GM18907 (cell line): ENCODE measurements at regions not wholly inside any gene's neighbourhood (a gene's known extent, or its start where the extent isn't known, plus 50 kb on each side); places are given as distances from the start of the nearest gene placed in this dataset.

ENCODE experiments used
- ATAC-seq: cut with Tn5 transposase; IDR thresholded peaks from one replicate; pipeline ENCODE4 v1.9.1; 2021; ENCODE audit warnings: mild to moderate bottlenecking, moderate library complexity; ENCODE audit not compliant: unreplicated experiment

- no peak for ATAC-seq
Measured at GRCh38 chr4:106773076-106773905, 262.8 kb downstream of the DKK2 start.

DNA sequence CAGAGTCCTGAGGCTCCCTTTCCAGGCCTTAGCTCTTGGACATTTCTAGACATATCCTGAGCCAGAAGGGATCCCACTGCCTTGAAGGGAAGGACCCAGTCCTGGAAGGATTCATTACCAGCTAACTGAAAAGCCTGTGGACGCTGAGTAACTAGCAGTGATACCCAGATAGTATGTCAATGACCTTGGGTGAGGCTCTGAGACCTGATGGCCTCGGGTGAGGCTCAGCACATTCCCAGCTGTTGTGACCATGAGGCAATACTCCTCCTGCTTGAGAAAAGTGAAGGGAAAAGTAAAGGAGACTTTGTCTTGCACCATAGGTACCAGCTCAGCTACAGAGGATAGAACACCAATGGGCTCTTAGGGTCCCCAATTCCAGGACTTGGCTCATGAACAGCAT, 268.1 kb downstream of the DKK2 start:
- ATAC-seq = no peak

DNA sequence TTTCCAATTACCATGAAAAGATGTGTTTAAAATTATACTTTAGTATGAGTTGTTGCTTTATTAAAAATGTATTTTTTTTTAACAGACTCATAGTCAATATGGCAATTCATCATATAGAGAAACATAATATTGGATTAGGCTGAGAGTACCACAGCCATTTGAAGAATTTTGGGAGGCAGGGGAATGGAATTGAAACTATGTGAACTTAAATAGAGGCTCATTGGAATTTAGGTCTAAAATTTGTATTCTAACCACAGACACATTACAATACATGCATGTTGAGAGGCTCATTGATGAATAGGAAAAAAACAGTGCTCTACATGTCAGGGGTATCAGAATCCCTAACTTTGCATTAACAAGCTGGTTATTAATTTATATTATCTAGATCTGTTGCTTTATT, 269.6 kb downstream of the DKK2 start:
- no peak for ATAC-seq

- ATAC-seq = no peak
Measured at GRCh38 chr4:106764774-106765173, 271.3 kb downstream of the DKK2 start.

DNA sequence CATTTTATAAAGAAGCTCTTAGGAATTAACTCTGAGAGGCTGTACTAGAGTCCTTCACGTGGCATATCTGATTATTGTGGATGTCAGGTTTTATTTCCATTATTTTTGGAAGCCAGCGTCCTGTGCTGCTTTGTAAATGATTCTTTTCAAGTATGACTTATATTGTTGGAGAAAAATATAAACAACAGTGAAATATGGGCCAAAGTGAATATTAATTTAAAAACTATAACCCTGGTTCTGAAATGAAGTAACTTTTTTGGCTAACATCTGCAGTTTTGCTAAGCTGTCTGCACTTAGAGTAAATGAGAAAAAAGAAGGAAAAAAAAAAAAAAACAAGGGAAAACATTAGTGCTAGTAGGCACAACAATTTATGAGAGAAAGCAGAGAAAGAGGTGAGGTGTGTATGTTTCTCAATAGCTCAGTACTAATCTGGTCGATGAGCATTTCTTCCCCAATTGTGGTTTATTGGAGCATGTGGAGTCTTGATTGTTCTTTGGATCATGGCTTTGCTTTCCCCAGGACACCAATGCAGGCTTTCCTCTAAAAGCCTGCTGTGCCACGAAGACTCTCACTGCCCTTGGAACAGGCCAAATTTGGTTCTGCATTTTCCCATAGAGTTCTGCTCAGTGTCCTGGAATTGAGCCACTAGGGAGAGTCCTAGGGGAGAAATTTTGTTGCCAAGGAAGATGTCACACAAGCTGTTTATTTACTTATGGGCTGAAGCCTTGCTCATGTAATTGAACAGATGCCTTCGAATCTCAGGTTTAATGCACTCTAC, 273.3 kb downstream of the DKK2 start:
- ATAC-seq = no peak

GRCh38 chr4:106753426-106753825, 282.7 kb downstream of the DKK2 start:
- ATAC-seq = no peak

GRCh38 chr4:106746451-106746850, 289.7 kb downstream of the DKK2 start:
- ATAC-seq = no peak

GRCh38 chr4:106738121-106738520, 298.0 kb downstream of the DKK2 start:
- no peak for ATAC-seq

GRCh38 chr4:106718548-106718947, 317.6 kb downstream of the DKK2 start:
- no peak for ATAC-seq

- ATAC-seq = no peak
Measured at GRCh38 chr4:106717091-106717490, 319.0 kb downstream of the DKK2 start.

DNA sequence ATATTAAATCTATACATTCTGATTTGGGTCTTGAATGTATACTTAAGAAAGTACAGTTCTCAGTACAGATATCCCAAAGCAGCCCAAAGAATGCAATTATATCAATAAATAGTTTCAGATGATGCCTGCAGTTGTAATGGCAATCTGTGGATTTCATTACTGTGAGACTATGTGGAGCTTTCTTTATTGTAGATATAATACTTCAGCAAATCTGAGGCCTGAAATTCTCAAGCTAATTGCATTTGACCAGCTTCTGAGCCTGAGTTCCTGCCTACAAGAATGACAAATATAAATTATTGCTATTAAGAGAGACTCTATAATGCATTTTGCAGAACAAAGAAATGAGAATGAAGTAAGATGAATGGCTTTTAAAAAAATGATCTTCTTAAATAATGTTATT, 320.3 kb downstream of the DKK2 start:
- no peak for ATAC-seq

- ATAC-seq = peak; percentile 23
Measured at GRCh38 chr4:106708464-106708816, 327.7 kb downstream of the DKK2 start.

GRCh38 chr4:106707776-106708463, 328.2 kb downstream of the DKK2 start:
- ATAC-seq = peak; percentile 96

- no peak for ATAC-seq
Measured at GRCh38 chr4:106704253-106704870, 331.8 kb downstream of the DKK2 start.

DNA sequence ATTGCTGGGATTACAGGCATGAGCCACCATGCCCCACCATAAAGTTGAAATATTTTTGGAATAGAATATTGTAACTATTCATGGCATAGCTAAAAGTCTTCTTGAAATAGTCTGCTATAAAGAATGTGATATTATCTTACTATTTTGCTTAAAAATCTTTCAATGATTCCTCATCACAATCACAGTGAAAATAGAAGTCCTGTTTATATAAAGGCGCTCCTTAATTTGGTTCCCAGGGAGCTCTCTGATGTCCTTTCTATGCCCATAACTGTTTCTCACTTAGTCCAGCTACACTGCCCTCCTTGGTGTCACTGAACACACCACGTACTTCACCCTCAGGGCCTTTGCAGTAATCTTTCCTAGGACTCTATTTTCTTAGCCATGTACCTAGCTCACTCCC, 331.7 kb upstream of the GIMD1 start:
- ATAC-seq = no peak

- no peak for ATAC-seq
Measured at GRCh38 chr4:106698621-106699195, 330.1 kb upstream of the GIMD1 start.

DNA sequence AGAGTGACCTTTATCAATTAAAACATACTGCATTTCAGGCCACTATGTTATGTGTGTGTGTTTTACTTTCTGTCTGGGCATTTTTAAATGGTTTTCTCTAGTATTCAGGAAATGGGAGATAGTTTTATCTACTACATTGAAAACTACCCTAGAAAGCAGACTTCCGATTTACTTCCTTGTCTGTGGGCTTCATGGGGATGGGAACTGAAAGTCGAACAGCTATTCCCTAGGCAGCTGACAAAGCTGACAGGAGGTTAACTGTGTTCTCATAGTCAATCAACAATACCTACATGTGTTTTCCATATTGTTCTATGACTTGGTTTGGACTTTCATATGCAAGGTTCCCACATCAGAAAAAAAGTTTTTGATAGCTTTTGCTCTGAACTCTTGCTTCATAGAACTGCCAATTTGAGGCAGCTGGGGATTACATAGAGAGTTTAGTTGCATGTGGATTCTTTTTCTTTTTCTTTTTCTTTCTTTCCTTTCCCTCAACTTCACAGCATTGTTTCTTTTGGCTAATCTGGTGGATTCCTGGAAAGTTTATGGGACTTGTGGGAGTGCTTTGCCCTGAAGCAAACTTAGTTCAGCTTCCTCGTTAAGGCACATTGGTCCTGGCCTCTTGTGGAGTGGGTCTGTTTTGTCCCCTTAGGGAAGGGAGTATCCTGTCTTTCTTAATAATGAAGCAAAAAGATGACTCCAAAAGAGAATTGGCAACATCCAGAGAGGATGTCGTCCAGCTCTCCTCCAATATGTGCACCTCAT, 327.1 kb upstream of the GIMD1 start:
- ATAC-seq = no peak

- no peak for ATAC-seq
Measured at GRCh38 chr4:106694232-106694631, 325.7 kb upstream of the GIMD1 start.

DNA sequence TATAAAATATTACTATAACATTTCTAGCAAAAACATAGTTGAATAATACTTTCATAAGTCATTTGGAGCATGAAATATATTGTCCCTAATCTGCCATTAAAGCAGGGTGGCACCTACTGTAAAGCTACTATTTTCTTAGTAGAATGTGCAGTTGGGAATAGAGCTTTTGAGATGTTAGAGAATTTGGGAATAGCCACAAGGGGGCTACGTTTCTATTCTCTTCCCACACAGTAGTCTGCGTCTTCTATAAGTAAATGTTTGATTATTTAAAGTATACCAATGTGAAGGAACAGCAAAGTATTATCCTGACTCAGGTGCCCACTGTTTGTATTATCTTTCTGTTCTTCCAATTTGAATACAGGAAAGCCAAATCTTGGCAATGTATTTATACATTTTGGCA, 323.2 kb upstream of the GIMD1 start:
- ATAC-seq = no peak

- peak; percentile 70 for ATAC-seq
Measured at GRCh38 chr4:106690487-106690886, 321.9 kb upstream of the GIMD1 start.
